ENCODE measurements at regions not wholly inside any gene's neighbourhood (a gene's known extent, or its start where the extent isn't known, plus 50 kb on each side); places are given as distances from the start of the nearest gene placed in this dataset.

DNA sequence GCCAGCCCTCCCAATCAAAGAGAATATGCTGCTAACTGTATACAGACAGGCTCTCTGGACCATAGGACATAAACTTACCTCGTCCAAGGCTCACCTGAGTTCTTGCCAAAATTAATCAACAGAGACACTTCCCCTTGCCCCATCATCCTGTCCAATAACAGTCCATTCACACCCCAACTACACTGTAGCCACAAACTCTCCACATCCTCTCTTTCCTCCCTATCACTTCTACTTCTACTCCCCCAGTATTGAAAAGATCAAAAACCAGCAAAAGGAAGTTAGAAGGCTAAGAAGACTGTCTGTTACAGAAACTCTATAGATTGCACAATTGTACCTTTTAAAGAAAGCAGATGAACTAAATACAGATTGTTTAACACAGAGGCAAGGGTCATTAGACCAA is 133.5 kb upstream of the STT3B start:
- ChIA-PET POLR2A (no interaction called here), CTCF (interaction anchor here (1.0 kb wide), 1 partner anchor 10 kb away, joined by 3 read pairs; no protein-coding TSS in a partner anchor)
- H3K4me3 ChIP-seq (replicated peaks in 1 of 3; ENCODE audit: insufficient read depth in 1 of 3, low read depth in 1 of 3, low read length in 3 of 3), result no peak overlapping the region
- TF ChIP-seq POLR2A (IDR thresholded peaks at IDR 0.05; ENCODE audit: low read depth, low read length) (no peak), POLR2AphosphoS5 (IDR thresholded peaks at IDR 0.05; ENCODE audit: insufficient read depth, low read depth, low read length) (no peak)
- intact Hi-C loops (cut with micrococcal nuclease), result no loop called here
- no peak overlapping the region for H3K27ac ChIP-seq (ENCODE audit: insufficient read depth, low read depth, low read length)
- no peaks in the 10 kb centered on the region for H3K4me1 ChIP-seq (ENCODE audit: control insufficient read depth, extremely low read depth, insufficient read depth, low read length)
- peaks cover 5 to 8% of the 10 kb centered on the region in 2 experiments for H3K27me3 ChIP-seq (ENCODE audit: control insufficient read depth in 2 of 2, insufficient read depth in 2 of 2, low read length in 2 of 2)
- no peak overlapping the region for H3K4me2 ChIP-seq (ENCODE audit: insufficient read depth, low read length)
- FAIRE-seq (no peak), DNase-seq (ENCODE audit: low read depth, low spot score) (no peak)
- H3K9me1 ChIP-seq (replicated peaks; ENCODE audit: control insufficient read depth, extremely low read depth, insufficient read depth, low read length), result no peaks in the 10 kb centered on the region
- no peaks in the 10 kb centered on the region for H3K36me3 ChIP-seq (ENCODE audit: control insufficient read depth in 2 of 2, extremely low read depth in 1 of 2, insufficient read depth in 2 of 2, low read length in 2 of 2)
- no peaks in the 10 kb centered on the region for H3K9me3 ChIP-seq (replicated peaks; ENCODE audit: control insufficient read depth, insufficient read depth, low read length)
- BruUV-seq (replicated peaks), result no TSS peak
- H4K20me1 ChIP-seq (replicated peaks; ENCODE audit: control insufficient read depth, extremely low read depth, insufficient read depth, low read length), result no peaks in the 10 kb centered on the region
- H2AFZ ChIP-seq (ENCODE audit: low read depth, low read length), result no peak overlapping the region
- dilution Hi-C loops (cut with MboI; ENCODE audit: extremely low pct_ligation_motif_present, low sequenced_read_pairs), result no loop called here
- H3K79me2 ChIP-seq (ENCODE audit: control insufficient read depth, insufficient read depth, low read length), result no peaks in the 10 kb centered on the region
- H3K9ac ChIP-seq (replicated peaks; ENCODE audit: extremely low read depth, insufficient read depth, low read length), result no peak overlapping the region

- ChIA-PET CTCF (no interaction called here), POLR2A (no interaction called here)
- Histone ChIP-seq H3K4me3 (replicated peaks in 1 of 3; ENCODE audit: insufficient read depth in 1 of 3, low read depth in 1 of 3, low read length in 3 of 3) (no peak overlapping the region), H3K79me2 (ENCODE audit: control insufficient read depth, insufficient read depth, low read length) (no peaks in the 10 kb centered on the region), H3K4me1 (ENCODE audit: control insufficient read depth, extremely low read depth, insufficient read depth, low read length) (no peaks in the 10 kb centered on the region), H3K27me3 (ENCODE audit: control insufficient read depth in 2 of 2, insufficient read depth in 2 of 2, low read length in 2 of 2) (peaks cover 4 to 8% of the 10 kb centered on the region in 2 experiments), H3K9me1 (replicated peaks; ENCODE audit: control insufficient read depth, extremely low read depth, insufficient read depth, low read length) (no peaks in the 10 kb centered on the region), H4K20me1 (replicated peaks; ENCODE audit: control insufficient read depth, extremely low read depth, insufficient read depth, low read length) (no peaks in the 10 kb centered on the region), H3K4me2 (ENCODE audit: insufficient read depth, low read length) (no peak overlapping the region), H3K9me3 (replicated peaks; ENCODE audit: control insufficient read depth, insufficient read depth, low read length) (no peaks in the 10 kb centered on the region), H3K27ac (ENCODE audit: insufficient read depth, low read depth, low read length) (no peak overlapping the region), H3K9ac (replicated peaks; ENCODE audit: extremely low read depth, insufficient read depth, low read length) (no peak overlapping the region), H2AFZ (ENCODE audit: low read depth, low read length) (no peak overlapping the region), H3K36me3 (ENCODE audit: control insufficient read depth in 2 of 2, extremely low read depth in 1 of 2, insufficient read depth in 2 of 2, low read length in 2 of 2) (no peaks in the 10 kb centered on the region)
- no peak for TF ChIP-seq JUN (IDR thresholded peaks at IDR 0.05; ENCODE audit: borderline replicate concordance, insufficient read depth, insufficient read length, low read depth)
- TF ChIP-seq MAX (IDR thresholded peaks at IDR 0.05; ENCODE audit: insufficient read depth, insufficient read length), result no peak
- no peak for TF ChIP-seq EZH2 (IDR thresholded peaks at IDR 0.05; ENCODE audit: borderline replicate concordance, low read depth, low read length, severe bottlenecking)
- TF ChIP-seq GATA2 (IDR thresholded peaks at IDR 0.05; ENCODE audit: insufficient read depth, insufficient read length, low read depth, low read length), result no peak
- no peak for TF ChIP-seq MYC (IDR thresholded peaks at IDR 0.05; ENCODE audit: low read depth, low read length)
- no peak for TF ChIP-seq POLR2A (IDR thresholded peaks at IDR 0.05; ENCODE audit: low read depth, low read length)
- TF ChIP-seq POLR2AphosphoS5 (IDR thresholded peaks at IDR 0.05; ENCODE audit: insufficient read depth, low read depth, low read length), result no peak
- no peak for TF ChIP-seq FOS (IDR thresholded peaks at IDR 0.05; ENCODE audit: borderline replicate concordance, insufficient read depth, low read length)
- TF ChIP-seq, protein P1, sequence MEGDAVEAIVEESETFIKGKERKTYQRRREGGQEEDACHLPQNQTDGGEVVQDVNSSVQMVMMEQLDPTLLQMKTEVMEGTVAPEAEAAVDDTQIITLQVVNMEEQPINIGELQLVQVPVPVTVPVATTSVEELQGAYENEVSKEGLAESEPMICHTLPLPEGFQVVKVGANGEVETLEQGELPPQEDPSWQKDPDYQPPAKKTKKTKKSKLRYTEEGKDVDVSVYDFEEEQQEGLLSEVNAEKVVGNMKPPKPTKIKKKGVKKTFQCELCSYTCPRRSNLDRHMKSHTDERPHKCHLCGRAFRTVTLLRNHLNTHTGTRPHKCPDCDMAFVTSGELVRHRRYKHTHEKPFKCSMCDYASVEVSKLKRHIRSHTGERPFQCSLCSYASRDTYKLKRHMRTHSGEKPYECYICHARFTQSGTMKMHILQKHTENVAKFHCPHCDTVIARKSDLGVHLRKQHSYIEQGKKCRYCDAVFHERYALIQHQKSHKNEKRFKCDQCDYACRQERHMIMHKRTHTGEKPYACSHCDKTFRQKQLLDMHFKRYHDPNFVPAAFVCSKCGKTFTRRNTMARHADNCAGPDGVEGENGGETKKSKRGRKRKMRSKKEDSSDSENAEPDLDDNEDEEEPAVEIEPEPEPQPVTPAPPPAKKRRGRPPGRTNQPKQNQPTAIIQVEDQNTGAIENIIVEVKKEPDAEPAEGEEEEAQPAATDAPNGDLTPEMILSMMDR (IDR thresholded peaks at IDR 0.05; ENCODE audit: extremely low read depth in 1 of 2, insufficient read depth in 1 of 2, low read depth in 1 of 2, low read length in 2 of 2), result no peak
- intact Hi-C loops (cut with micrococcal nuclease) (no loop called here), dilution Hi-C loops (cut with MboI; ENCODE audit: extremely low pct_ligation_motif_present, low sequenced_read_pairs) (no loop called here)
- BruUV-seq (replicated peaks), result no TSS peak
- FAIRE-seq, result no peak
- peak; percentile 44 for DNase-seq (ENCODE audit: low read depth, low spot score)
Measured at GRCh38 chr3:31402117-31402516, 130.6 kb upstream of the STT3B start.

All from endothelial cell of umbilical vein (primary cell).